KOPT-K1 (cell line): ENCODE measurements at regions not wholly inside any gene's neighbourhood (a gene's known extent, or its start where the extent isn't known, plus 50 kb on each side); places are given as distances from the start of the nearest gene placed in this dataset.
"Not testable (repeated sequence)": the region's sequence is repeated elsewhere in the genome, so short reads cannot be mapped to it uniquely, and the experiment has no call there.

Experiments
- H3K27ac ChIP-seq: fragments of 200-600 bp; sonication (generic); 2 replicates; pipeline ENCODE4 v1.5.1; 2016; ENCODE audit warnings: antibody characterized with exemption, mild to moderate bottlenecking, low read depth, low read length; ENCODE audit not compliant: poor library complexity, severe bottlenecking
- H3K36me3 ChIP-seq: fragments of 200-600 bp; sonication (generic); 2 replicates; pipeline ENCODE4 v1.5.1; 2017; ENCODE audit warnings: antibody characterized with exemption, mild to moderate bottlenecking, low read length, moderate library complexity; ENCODE audit not compliant: insufficient read depth
- H3K9me3 ChIP-seq: fragments of 200-600 bp; sonication (generic); 2 replicates; pipeline ENCODE4 v1.5.1; 2017; ENCODE audit warnings: antibody characterized with exemption, low read length, mild to moderate bottlenecking; ENCODE audit not compliant: insufficient read depth, poor library complexity, severe bottlenecking

GRCh38 chr6:167748458-167749379 lies 78.0 kb upstream of the AFDN start:
- Histone ChIP-seq H3K27ac (no peak overlapping the region), H3K9me3 (no peaks in the 10 kb centered on the region)

GRCh38 chr6:167750956-167751358 lies 75.8 kb upstream of the AFDN start:
- Histone ChIP-seq H3K9me3 (no peaks in the 10 kb centered on the region), H3K27ac (no peak overlapping the region), H3K36me3 (no peaks in the 10 kb centered on the region)

More at GRCh38 chr6:167748458-167749379, 78.0 kb upstream of the AFDN start:
- no peaks in the 10 kb centered on the region for H3K36me3 ChIP-seq

GRCh38 chr6:167751579-167752115 lies 75.1 kb upstream of the AFDN start:
- Histone ChIP-seq H3K9me3 (no peaks in the 10 kb centered on the region), H3K27ac (no peak overlapping the region), H3K36me3 (no peaks in the 10 kb centered on the region)

- H3K9me3 ChIP-seq, H3K27ac ChIP-seq, H3K36me3 ChIP-seq: not testable (repeated sequence)
Observed at GRCh38 chr6:167753281-167753680, 73.4 kb upstream of the AFDN start.

- no peak overlapping the region for H3K27ac ChIP-seq
- H3K9me3 ChIP-seq, result no peaks in the 10 kb centered on the region
Observed at GRCh38 chr6:167754691-167755090, 72.0 kb upstream of the AFDN start.

GRCh38 chr6:167755461-167755860 lies 71.2 kb upstream of the AFDN start:
- Histone ChIP-seq H3K9me3 (no peaks in the 10 kb centered on the region), H3K36me3 (no peaks in the 10 kb centered on the region), H3K27ac (no peak overlapping the region)

More at GRCh38 chr6:167754691-167755090, 72.0 kb upstream of the AFDN start:
- no peaks in the 10 kb centered on the region for H3K36me3 ChIP-seq

GRCh38 chr6:167756597-167756996 lies 70.1 kb upstream of the AFDN start:
- Histone ChIP-seq H3K9me3 (no peaks in the 10 kb centered on the region), H3K27ac (no peak overlapping the region), H3K36me3 (no peaks in the 10 kb centered on the region)

- no peak overlapping the region for H3K27ac ChIP-seq
- no peaks in the 10 kb centered on the region for H3K9me3 ChIP-seq
- no peaks in the 10 kb centered on the region for H3K36me3 ChIP-seq
Observed at GRCh38 chr6:167757249-167757648, 69.5 kb upstream of the AFDN start.

GRCh38 chr6:167757821-167758220 lies 68.9 kb upstream of the AFDN start:
- no peaks in the 10 kb centered on the region for H3K9me3 ChIP-seq
- H3K36me3 ChIP-seq, result no peaks in the 10 kb centered on the region
- H3K27ac ChIP-seq, result no peak overlapping the region

- Histone ChIP-seq H3K27ac (no peak overlapping the region), H3K36me3 (no peaks in the 10 kb centered on the region), H3K9me3 (no peaks in the 10 kb centered on the region)
Observed at GRCh38 chr6:167758309-167759023, 68.2 kb upstream of the AFDN start.

- no peak overlapping the region for H3K27ac ChIP-seq
- no peaks in the 10 kb centered on the region for H3K9me3 ChIP-seq
- no peaks in the 10 kb centered on the region for H3K36me3 ChIP-seq
Observed at GRCh38 chr6:167759206-167759605, 67.5 kb upstream of the AFDN start.

GRCh38 chr6:167759912-167760311 lies 66.8 kb upstream of the AFDN start:
- no peaks in the 10 kb centered on the region for H3K9me3 ChIP-seq
- H3K36me3 ChIP-seq, result no peaks in the 10 kb centered on the region
- no peak overlapping the region for H3K27ac ChIP-seq

GRCh38 chr6:167760979-167761793 lies 65.5 kb upstream of the AFDN start:
- no peak overlapping the region for H3K27ac ChIP-seq
- no peaks in the 10 kb centered on the region for H3K36me3 ChIP-seq
- H3K9me3 ChIP-seq, result no peaks in the 10 kb centered on the region

GRCh38 chr6:167761794-167762258 lies 64.9 kb upstream of the AFDN start:
- no peak overlapping the region for H3K27ac ChIP-seq
- no peaks in the 10 kb centered on the region for H3K36me3 ChIP-seq
- H3K9me3 ChIP-seq, result no peaks in the 10 kb centered on the region
